RKO (cell line): ENCODE measurements at regions not wholly inside any gene's neighbourhood (a gene's known extent, or its start where the extent isn't known, plus 50 kb on each side); places are given as distances from the start of the nearest gene placed in this dataset.

Source experiments
- DNase-seq: peaks from one replicate; pipeline ENCODE4 v3.0.0-alpha.2; 2016; ENCODE audit warnings: low spot score

GRCh38 chr9:127553793-127554192 lies 58.3 kb upstream of the STXBP1 start:
- DNase-seq = no peak

GRCh38 chr9:127554966-127555839 lies 56.9 kb upstream of the STXBP1 start:
- no peak for DNase-seq

- DNase-seq = peak; percentile 72
Observed at GRCh38 chr9:127555840-127556820, 55.9 kb upstream of the STXBP1 start.

- no peak for DNase-seq
Observed at GRCh38 chr9:127556871-127557270, 55.2 kb upstream of the STXBP1 start.

GRCh38 chr9:127557466-127557869 lies 54.6 kb upstream of the STXBP1 start:
- no peak for DNase-seq

GRCh38 chr9:127557998-127558546 lies 54.0 kb upstream of the STXBP1 start:
- no peak for DNase-seq

- DNase-seq = no peak
Observed at GRCh38 chr9:127558581-127559246, 53.4 kb upstream of the STXBP1 start.

GRCh38 chr9:127559247-127559680 lies 52.8 kb upstream of the STXBP1 start:
- DNase-seq = no peak

- peak; percentile 100 for DNase-seq
Observed at GRCh38 chr9:127561491-127562278, 50.4 kb upstream of the STXBP1 start.
